DOHH2 (cell line): ENCODE measurements at regions not wholly inside any gene's neighbourhood (a gene's known extent, or its start where the extent isn't known, plus 50 kb on each side); places are given as distances from the start of the nearest gene placed in this dataset.

ENCODE experiments used
- H3F3A ChIP-seq: fragments of 200-600 bp; sonication (generic), shearing (Covaris generic); 2 replicates; pipeline ENCODE4 v1.6.0; 2016; ENCODE audit warnings: antibody characterized with exemption, mild to moderate bottlenecking; ENCODE audit not compliant: control insufficient read depth, insufficient read depth
- H3K27ac ChIP-seq: fragments of 200-600 bp; sonication (generic); 2 replicates; pipeline ENCODE4 v1.5.1; 2014; ENCODE audit warnings: low read depth, mild to moderate bottlenecking, low read length, moderate library complexity
- H3K27me3 ChIP-seq: fragments of 200-600 bp; sonication (generic); 2 replicates; pipeline ENCODE4 v1.6.1; 2014; ENCODE audit warnings: mild to moderate bottlenecking, low read length, mixed read lengths; ENCODE audit not compliant: control insufficient read depth
- H3K36me3 ChIP-seq: fragments of 200-600 bp; sonication (generic); 2 replicates; pipeline ENCODE4 v1.6.1; 2014; ENCODE audit warnings: mild to moderate bottlenecking, low read length, moderate library complexity, mixed read lengths; ENCODE audit not compliant: control insufficient read depth
- H3K4me1 ChIP-seq: fragments of 200-600 bp; sonication (generic); 2 replicates; pipeline ENCODE4 v1.6.1; 2014; ENCODE audit warnings: mild to moderate bottlenecking, low read length, mixed read lengths; ENCODE audit not compliant: control insufficient read depth
- H3K4me2 ChIP-seq: fragments of 200-600 bp; sonication (generic); 2 replicates; pipeline ENCODE4 v1.6.0; 2014; ENCODE audit warnings: mild to moderate bottlenecking, low read length, moderate library complexity
- H3K4me3 ChIP-seq: fragments of 200-600 bp; sonication (generic); 2 replicates; pipeline ENCODE4 v1.5.1; 2014; ENCODE audit warnings: mild to moderate bottlenecking, low read length, mixed read lengths
- H3K79me2 ChIP-seq: fragments of 200-600 bp; sonication (generic); 2 replicates; pipeline ENCODE4 v1.6.1; 2014; ENCODE audit warnings: mild to moderate bottlenecking, low read length, mixed read lengths; ENCODE audit not compliant: control insufficient read depth
- H3K9me2 ChIP-seq: fragments of 200-600 bp; sonication (generic); replicated peaks from 2 replicates; pipeline ENCODE4 v1.6.1; 2014; ENCODE audit warnings: mild to moderate bottlenecking, low read length, mixed read lengths; ENCODE audit not compliant: control insufficient read depth
- H3K9me3 ChIP-seq: fragments of 200-600 bp; sonication (generic); 2 replicates; pipeline ENCODE4 v1.6.1; 2014; ENCODE audit warnings: antibody characterized with exemption, low read length, mixed read lengths; ENCODE audit not compliant: control insufficient read depth, insufficient read depth
- H4K20me1 ChIP-seq: fragments of 200-600 bp; sonication (generic); 2 replicates; pipeline ENCODE4 v1.6.0; 2014; ENCODE audit warnings: low read depth, mild to moderate bottlenecking, antibody characterized with exemption, low read length, moderate library complexity; ENCODE audit not compliant: control insufficient read depth, insufficient read depth
- EZH2phosphoT487 ChIP-seq: fragments of 200-600 bp; sonication (generic); IDR thresholded peaks from 2 replicates; pipeline ENCODE4 v1.6.1; 2017; ENCODE audit warnings: borderline replicate concordance, mild to moderate bottlenecking, antibody characterized with exemption, low read length, moderate library complexity, mixed read lengths
- TF ChIP-seq, protein P1 (sequence below): fragments of 200-600 bp; sonication (generic); IDR thresholded peaks from one replicate; pipeline ENCODE4 v1.5.1; 2014; ENCODE audit warnings: antibody characterized with exemption, mild to moderate bottlenecking, low read depth, low read length; ENCODE audit not compliant: poor library complexity, severe bottlenecking

DNA sequence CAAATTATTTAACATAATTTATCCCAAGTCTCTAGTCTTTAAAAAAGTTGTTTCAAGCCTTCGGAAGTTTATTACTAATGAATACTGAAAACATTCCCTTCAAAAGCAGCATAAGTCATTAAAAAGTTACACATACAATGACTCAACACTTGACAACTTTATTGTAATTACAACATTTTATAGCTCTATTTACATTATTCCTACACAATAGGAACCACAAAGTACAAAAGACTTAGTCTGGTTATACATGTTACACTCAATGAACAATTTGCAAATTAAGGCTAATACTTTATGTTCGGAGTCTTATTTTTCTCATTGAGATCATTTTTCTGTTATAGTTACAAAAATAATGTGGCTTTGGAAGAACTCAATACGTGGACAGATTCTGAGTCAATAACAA is 114.4 kb upstream of the POF1B start:
- no peaks in the 10 kb centered on the region for H3K4me1 ChIP-seq
- H3K79me2 ChIP-seq = no peaks in the 10 kb centered on the region
- H3K4me2 ChIP-seq = no peak overlapping the region
- no peaks in the 10 kb centered on the region for H3K36me3 ChIP-seq
- no peaks in the 10 kb centered on the region for H4K20me1 ChIP-seq
- H3K9me2 ChIP-seq = no peaks in the 10 kb centered on the region
- no peaks in the 10 kb centered on the region for H3K9me3 ChIP-seq
- TF ChIP-seq, protein P1, sequence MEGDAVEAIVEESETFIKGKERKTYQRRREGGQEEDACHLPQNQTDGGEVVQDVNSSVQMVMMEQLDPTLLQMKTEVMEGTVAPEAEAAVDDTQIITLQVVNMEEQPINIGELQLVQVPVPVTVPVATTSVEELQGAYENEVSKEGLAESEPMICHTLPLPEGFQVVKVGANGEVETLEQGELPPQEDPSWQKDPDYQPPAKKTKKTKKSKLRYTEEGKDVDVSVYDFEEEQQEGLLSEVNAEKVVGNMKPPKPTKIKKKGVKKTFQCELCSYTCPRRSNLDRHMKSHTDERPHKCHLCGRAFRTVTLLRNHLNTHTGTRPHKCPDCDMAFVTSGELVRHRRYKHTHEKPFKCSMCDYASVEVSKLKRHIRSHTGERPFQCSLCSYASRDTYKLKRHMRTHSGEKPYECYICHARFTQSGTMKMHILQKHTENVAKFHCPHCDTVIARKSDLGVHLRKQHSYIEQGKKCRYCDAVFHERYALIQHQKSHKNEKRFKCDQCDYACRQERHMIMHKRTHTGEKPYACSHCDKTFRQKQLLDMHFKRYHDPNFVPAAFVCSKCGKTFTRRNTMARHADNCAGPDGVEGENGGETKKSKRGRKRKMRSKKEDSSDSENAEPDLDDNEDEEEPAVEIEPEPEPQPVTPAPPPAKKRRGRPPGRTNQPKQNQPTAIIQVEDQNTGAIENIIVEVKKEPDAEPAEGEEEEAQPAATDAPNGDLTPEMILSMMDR = no peak
- no peak for TF ChIP-seq EZH2phosphoT487
- H3F3A ChIP-seq = no peaks in the 10 kb centered on the region
- no peak overlapping the region for H3K4me3 ChIP-seq
- no peak overlapping the region for H3K27ac ChIP-seq
- H3K27me3 ChIP-seq = no peaks in the 10 kb centered on the region

DNA sequence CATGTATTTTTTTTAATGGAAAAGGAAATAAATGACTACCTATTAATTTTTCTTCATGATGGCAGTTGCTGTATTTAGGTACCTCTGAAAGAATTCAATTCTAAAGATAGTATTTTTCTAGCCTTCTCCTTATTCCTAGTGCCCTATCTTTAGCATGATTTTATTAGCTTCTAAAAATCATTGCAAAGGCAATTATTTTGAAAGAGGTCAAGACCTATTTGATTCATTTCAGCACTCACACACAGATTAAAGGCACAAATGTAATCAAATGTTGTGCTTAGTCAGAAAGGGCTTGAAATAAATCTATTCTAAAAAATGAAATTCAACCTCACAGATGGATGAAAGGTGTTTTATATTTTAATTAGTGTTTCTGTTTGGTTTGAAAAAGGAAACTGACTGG is 74.8 kb upstream of the POF1B start:
- Histone ChIP-seq H3K9me2 (no peaks in the 10 kb centered on the region), H3K79me2 (no peaks in the 10 kb centered on the region), H3K27me3 (no peaks in the 10 kb centered on the region), H4K20me1 (no peaks in the 10 kb centered on the region), H3K27ac (no peak overlapping the region), H3K9me3 (no peaks in the 10 kb centered on the region), H3K4me3 (no peak overlapping the region), H3K4me1 (no peaks in the 10 kb centered on the region), H3F3A (no peaks in the 10 kb centered on the region), H3K4me2 (no peak overlapping the region), H3K36me3 (no peaks in the 10 kb centered on the region)
- TF ChIP-seq, protein P1 = no peak
- TF ChIP-seq EZH2phosphoT487 = no peak

DNA sequence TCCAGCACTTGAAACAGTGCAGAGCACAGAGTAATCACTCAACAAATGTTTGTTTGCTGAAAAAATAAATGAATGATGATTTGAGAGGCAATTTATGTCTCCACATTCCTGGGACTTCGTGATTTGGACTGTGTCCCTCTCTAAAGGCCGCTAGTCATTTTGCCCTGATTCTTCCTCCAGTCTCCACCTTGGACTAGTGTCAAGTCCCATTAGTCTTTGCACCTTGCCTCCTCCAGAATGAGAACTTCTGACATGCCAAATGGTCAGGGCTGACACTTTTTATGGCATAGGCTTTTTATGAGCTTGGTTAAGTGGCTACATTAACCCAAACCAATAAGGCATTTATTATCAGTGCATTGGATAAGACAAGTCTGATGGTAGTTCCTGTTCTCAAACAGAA is 65.1 kb upstream of the POF1B start:
- no peak for TF ChIP-seq EZH2phosphoT487
- no peak overlapping the region for H3K4me2 ChIP-seq
- H3K27ac ChIP-seq = no peak overlapping the region
- H3K9me2 ChIP-seq = no peaks in the 10 kb centered on the region
- H3K9me3 ChIP-seq = no peaks in the 10 kb centered on the region
- no peaks in the 10 kb centered on the region for H3F3A ChIP-seq
- no peaks in the 10 kb centered on the region for H3K27me3 ChIP-seq
- no peaks in the 10 kb centered on the region for H3K4me1 ChIP-seq
- H4K20me1 ChIP-seq = no peaks in the 10 kb centered on the region
- no peaks in the 10 kb centered on the region for H3K36me3 ChIP-seq
- no peaks in the 10 kb centered on the region for H3K79me2 ChIP-seq
- H3K4me3 ChIP-seq = no peak overlapping the region
